GM18508 (cell line): ENCODE measurements at regions not wholly inside any gene's neighbourhood (a gene's known extent, or its start where the extent isn't known, plus 50 kb on each side); places are given as distances from the start of the nearest gene placed in this dataset.

Experiments
- ATAC-seq: cut with Tn5 transposase; IDR thresholded peaks from one replicate; pipeline ENCODE4 v1.9.1; 2021; ENCODE audit warnings: moderate number of reproducible peaks; ENCODE audit not compliant: insufficient read depth, unreplicated experiment

DNA sequence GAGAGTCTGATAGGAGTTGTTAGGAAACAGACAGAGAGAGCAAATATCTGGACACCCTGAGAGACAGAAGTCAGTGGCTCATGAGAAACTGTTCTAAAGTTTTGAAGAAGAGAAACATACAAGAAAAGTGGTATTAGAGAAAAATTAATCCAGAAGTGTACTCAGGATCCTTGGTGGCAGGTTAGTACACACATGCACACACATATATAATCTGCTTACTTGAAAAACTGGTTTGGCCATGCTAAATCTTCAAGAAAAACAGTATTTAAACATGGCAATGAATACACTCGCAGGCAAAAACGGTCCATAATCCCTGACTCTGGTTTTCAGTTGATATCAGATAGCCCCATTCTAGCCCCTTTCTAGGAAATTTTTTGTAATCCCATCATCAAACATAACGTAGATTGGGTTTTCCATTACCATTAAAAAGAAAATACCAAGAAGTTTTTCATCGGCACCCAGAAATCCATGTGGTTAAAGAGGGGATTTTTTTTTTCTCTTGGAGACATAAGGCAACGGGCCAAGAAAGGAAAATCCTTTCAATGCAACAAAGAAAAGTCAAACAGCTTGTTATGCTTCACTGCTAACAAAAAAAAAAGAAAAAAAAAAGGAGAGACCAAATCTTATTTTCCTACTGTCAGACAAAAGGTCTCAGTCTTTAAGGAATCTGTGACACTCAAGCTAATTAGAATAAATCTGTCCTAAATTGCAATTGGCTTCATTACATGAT, 178.0 kb upstream of the MIR17HG start:
- ATAC-seq = no peak

DNA sequence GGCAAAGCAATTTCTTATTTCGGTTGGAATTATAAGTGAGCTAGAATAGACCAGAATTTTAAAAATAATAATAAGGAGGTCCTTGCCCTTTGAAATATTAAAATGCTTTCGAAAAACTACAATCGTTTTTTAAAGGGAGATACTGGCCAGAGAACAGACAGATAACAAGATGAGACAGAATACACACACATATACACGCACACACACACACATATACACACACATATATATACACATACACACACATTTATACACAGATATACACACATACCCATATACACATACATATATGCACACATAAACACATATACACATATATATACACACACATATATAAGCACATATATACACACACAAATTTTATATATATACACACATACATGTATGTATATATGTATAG, 175.3 kb upstream of the MIR17HG start:
- no peak for ATAC-seq

DNA sequence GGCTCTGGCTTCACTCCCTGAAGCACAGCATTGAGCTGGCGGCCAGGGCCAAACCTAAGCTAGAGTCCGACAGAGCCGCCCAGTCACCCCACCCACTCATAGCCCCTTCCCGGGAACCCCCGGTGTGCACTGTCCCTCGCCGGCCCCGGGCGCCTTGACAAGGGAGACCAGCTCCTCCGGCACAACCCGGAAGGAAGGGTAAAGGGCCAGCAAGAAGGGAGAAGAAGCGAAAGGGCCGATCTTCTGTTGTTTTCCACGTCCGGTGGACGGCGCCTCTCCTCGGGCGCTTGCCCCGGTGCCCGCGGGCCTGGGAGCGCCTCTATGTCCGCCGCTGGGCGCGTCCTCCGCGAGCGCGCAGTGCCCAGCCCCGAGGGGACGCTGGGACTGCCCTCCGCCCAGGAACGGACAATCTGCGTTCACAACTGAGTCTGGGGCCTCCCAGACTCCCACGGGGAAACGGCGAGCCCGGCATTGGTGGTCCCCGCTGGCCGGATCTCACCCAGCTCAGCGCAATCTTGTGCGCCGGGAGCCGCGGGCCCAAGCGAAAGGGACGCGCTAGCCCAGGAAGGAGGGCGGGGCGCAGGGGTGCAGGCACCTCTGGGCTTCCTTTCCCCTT, 172.5 kb upstream of the MIR17HG start:
- no peak for ATAC-seq

DNA sequence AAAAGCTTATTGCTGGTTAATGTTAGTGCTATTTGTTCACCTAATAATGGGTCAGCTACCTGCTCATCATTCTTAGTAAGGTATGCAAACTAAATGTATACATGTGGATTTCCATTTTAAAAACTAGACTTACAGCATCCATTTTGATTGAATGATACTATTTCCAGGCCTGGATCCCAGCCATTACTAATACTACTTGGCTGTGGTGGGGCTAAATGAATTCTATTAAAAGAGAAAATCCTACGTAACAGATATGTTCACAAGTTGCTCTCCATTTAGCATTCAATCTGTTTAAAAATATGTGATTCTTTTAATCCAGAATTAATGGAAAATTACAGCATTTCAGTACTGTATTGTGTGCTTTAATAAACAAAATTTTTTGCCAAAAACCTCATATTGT, 169.4 kb upstream of the MIR17HG start:
- ATAC-seq = no peak

DNA sequence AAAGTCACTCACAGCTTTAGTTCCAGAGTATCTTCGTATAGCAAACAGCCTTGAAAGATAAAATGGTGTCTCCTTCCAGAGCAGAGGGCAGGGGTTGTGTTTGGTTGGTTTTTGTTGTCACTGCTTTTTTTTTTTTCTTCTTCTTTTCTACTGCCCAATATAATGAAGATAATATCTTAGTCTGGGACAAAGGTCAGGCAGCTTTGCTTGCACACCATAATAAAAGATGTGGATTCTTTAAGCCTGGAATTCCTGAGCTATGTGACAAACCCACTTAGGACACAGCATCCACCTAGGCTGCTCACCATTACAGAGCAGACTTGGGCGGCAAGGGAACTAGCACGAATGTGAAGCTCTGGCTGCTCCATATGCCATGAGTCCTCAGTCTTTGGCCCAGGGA, 165.6 kb upstream of the MIR17HG start:
- no peak for ATAC-seq

DNA sequence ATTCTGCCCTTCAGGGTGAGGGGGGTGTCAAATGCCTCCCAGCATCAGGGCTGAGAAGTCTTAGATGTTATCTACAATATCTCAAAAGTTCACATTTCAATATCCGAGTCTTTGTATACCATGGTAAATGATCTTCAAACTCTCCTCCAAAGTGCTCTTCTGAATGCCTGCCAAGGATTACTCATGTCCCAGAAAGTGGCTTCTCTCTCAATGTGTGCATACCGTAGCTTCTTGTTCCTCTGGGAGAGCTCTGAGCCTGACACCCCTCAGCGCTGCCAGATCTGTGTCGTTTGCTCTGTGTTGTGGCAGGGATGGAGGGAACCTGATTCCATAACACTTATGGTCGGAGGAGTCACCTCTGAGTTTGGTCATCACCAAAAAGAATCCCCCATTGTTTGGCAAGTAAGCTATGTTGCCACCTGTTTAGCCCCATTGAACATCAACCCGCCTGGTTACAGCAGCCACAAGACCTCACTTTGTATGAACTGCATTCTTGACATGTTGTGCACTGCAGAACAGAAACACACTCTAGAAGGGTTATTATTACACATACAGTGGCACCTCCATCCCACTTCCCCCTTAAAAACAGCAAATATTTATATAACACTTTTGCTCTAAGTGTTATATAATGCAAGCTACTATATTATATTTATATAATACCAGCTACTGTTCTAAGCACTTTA, 163.1 kb upstream of the MIR17HG start:
- ATAC-seq = no peak

DNA sequence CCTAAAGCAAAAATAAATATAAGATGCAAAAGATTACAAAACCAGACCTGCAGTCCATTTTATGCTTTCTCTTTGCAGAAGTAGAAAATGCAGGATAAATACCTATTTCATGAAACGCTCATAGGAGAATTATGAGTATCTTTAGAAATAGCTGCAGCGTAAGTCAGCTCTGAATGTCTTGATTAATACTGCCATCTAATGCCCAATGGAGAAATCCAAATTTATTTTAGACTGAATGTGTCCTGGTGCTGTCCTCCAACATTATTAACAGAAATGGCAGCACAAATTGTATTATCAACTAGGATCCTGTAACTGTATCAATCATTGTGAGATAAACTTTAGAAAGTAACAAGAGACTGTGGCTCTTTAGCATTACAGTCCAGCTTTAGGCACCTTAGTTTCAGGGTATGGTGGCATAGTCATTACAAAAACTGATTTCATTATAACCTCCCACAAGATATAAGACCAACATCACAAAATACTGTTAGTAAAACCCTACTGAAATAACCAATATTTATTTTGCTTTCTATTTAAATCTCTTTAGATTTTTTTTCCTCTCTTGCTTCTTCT, 162.1 kb upstream of the MIR17HG start:
- no peak for ATAC-seq

DNA sequence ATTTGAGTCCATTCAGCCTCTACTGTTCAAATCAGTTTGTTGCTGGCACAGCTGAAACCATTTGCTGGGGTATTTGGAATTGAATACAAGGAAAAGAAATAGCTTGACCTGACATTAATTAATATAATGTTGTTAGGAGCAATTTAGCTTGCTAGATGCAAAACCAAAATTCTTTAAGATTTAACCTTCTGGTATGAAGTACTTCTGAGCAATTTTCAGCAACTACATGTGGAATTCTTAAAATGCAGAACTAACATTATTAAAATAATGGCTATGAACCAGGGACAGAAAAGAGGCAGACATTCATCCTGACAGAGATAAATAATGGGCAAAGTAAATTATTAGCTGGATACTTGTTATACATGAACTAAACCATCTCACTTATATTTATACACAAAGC, 160.0 kb upstream of the MIR17HG start:
- no peak for ATAC-seq

DNA sequence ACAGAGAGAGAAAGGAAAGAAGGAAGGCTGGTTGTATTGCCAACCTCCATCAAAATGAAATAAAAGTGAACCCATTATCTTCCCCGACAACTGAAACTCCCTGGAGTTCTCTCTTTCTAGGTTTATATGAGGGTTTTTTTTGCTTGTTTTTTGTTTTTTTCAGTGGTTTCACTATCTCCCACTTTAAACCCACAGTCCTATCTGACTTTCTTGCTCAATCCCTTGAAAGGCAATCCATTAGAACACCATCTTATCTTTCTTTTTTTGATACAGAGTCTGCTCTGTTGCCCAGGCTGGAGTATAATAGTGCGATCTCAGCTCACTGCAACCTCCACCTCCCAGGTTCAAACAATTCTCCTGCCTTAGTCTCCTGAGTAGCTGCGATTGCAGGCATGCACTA, 158.0 kb upstream of the MIR17HG start:
- ATAC-seq = no peak

DNA sequence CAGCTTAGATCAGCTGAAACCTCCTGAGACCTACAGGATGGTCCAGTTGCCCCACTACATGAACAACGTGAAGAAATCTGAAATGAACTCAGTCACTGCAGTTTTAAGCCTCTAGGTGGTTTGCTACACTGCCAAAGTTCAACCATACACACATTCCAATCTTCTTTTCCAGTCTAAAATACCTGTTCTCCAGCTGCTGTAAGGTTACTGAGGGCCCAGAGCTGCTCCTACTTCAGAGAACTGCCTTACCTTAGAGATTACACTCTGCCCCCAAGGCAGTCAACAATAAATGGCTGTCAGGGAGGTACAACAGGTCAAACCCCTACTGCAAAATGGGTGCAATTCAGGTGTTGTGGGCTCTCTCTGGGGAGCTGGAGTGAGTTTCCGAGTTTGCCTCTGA, 154.1 kb upstream of the MIR17HG start:
- no peak for ATAC-seq

DNA sequence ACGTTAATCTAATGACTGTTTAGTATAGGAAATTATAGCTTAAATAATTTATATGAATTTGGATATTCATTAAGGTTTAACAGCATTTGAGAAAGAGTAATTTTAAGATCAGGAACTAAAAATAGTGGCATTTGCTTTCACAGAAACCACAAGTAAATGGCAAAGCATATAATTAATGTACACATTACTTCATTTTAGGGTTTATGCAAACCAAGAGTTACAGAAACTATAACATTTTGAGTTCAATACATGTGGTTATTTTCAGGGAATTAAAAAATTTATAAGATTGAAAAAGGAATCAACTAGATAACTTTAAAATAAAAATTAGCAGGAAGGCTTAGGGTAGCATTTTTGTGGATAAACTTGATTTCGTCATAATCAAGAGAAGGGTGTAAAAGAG, 151.7 kb upstream of the MIR17HG start:
- no peak for ATAC-seq

DNA sequence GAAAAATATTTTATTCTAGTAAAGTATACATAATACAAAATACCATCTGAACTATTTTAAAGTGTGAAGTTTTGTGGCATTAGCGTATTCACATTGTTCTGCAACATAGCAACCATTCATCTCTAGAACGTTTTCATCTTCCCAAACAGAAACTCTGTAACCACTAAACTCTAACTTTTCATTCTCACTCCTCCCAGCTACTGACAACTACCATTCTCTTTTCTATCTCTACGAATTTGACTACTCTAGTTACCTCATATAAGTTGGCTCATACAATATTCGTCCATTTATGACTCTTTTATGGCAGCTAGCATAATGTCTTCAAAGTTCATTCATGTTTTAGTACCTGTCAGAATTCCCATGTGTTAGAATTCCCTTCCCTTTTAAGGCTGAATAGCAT, 150.5 kb upstream of the MIR17HG start:
- ATAC-seq = peak; percentile 50

DNA sequence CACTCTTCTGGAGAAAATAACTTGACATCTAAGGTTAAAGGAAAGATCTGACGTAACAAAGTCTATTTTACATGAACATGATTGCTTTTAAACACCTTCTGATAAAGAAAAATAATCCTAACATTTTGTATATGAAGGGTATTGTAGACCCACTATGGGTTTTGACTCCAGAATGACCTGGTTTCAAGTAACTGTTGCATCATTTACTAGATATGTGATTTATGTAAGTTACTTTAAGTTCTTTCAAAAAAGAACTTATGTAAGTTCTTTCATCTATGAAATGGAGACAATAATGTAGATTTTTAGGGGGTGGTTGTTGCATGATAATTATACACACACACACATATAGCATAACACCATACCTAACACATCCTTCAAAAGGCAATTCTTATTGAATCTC, 147.6 kb upstream of the MIR17HG start:
- ATAC-seq = no peak

DNA sequence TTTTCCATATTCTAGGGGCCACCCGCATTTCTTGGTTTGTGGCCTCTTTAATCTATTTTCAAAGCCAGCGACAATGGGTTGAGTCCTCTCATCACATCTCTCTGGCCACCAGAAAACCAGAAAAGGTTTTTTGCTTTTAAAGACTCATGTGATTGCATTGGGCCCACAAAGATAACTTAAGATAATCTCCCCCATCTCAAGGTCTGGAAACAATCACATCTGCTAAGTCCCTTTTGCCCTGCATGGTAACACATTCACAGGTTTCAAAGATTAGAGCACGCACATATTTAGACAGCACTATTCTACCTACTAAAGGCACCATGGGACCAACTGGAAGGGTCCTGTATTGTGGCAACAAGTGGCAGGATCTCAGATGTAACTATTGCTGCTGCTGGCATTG, 147.0 kb upstream of the MIR17HG start:
- ATAC-seq = no peak

DNA sequence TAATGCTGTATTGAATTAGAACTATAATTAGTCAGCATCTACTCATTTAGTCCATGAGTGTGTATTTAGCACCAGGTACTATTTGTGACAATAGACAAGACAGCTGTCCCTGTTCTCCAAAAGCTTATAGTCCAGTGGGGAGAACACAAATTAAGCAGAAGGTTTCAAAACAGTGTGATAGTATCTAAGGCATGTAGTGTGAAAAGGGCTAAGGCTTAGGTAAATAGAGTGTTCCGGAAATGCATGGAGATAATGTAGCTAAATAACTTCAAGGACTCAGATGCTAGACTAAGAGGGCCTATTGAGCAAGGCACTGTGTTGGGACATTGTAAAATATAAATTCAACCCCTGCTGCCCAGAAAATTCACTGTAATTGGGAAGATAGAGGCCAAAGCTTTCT, 144.1 kb upstream of the MIR17HG start:
- no peak for ATAC-seq

DNA sequence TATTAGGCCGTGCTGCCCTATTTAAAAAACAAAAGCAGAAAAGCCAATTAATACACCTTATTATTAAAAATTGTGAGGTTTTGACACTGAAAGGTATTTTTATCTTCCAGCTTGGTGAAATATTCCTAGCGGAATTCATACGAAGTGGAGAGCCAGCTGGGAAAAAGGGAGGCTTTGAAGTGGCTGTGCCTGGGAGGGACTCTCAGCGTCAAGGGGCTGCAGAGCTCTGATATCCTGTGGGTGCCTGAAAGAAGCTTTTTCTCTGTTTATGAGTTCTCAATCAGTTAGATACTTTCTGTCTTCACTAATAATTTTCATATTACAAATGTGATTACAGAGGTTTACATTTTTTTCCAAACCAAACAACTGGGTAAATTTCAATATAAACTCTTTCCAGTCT, 140.2 kb upstream of the MIR17HG start:
- no peak for ATAC-seq

DNA sequence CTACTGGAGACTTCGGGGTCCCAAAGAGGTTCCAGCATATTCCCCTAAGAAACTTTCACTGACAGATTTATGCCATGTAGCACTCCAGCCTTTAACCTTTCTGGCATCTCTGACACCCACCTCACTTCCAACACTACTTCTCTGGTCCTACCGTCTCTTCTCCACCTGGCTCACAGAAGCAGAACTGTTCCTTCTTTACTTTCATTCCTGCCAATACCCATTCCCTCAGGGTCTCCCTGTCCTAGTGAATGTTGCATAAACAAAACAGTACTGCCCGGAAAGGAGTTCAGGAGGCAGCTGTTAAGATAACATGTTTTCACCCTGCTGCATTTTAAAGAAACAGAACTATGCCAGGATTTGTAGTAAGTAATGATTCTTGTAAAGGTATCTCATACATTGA, 136.0 kb upstream of the MIR17HG start:
- no peak for ATAC-seq

DNA sequence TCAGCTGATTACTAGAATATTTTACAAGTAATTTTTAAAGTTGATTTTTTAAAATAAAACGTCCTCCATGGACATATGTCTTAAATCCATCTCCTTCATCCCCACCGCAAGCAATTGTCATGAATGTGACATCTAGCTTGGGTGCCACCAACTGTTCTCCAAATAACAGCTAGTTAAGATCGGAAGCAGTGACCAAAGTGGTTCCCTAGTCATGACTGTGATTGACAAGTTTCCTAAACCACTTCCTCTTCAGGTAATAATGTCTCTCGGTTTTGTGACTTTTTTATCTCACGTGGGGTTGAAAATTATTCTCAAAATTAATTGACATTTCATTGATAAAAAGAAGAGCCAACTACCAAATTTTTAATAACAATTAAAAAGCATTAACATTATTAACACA, 135.3 kb upstream of the MIR17HG start:
- ATAC-seq = no peak

DNA sequence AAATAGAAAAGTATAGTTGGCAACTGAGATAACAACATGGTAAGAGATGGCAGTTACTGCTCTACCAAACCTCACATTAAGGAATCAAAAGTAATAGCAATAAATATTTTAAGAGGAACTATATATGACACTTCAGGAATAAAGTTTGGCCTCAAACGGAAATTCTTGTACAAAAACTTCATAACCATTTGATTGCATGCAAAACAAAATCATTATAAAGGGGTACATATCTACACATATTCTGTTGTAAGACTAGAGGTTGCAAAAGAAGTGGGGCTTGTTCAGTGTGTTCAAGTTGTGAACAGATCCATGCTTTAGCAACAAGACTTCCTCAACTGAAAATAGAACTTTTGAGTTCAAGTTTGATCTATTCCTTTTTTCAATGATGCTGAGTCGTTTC, 133.5 kb upstream of the MIR17HG start:
- ATAC-seq = no peak

DNA sequence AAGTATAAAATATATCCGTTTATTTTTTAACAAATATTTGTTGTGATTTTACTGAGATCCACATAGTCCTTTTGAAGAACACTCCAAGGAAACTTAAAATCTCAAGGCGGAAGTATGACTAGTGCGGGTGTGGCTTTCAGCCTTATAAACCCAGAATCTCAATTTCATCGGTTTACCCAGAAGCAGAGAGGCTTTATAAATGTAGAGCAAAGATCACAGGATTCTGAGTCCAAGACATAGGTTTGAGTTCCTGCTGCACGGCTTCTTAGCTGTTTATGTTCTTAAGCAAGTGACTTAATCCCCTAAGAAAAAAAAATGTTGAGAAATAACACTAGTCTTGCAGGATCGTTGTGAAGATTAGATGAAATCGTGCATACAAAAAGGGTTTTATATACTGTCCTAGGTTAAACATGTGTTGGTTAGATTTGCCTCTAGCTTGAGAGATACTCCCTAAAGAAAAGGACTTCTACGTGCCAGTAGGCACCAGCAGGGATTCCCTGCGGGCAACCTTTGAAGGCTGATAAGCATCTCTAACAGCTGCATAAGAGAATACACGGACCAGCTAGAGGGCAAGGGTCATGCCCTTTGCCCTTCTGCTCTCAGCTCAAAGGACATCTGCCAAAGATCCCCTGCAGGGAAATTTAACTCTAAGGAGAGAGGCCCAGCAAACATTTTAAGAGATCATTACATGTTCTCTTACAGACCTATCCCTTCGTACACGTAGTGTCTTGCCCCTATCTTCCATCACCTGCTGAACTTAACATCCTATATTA, 130.4 kb upstream of the MIR17HG start:
- no peak for ATAC-seq

DNA sequence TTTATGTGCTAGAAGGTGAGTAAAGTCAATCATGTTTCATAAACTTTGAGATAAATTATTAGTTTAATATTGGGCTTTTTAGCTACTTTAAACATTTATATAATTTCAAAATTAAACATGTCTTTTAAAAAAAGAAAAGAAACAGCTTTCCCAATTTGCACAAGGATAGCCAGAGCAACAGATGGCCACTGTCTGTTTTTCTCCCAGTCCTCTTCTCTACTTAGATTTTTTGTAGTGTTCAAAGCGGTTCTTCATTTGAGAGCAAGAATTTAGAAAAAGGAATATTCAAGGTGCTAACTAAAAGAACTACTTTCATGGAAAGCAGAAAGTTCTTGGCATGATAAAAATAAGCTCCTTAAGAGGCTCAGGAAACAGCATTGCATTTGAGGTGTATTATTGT, 128.3 kb upstream of the MIR17HG start:
- ATAC-seq = no peak
